GM23338 (cell line): ENCODE measurements at regions not wholly inside any gene's neighbourhood (a gene's known extent, or its start where the extent isn't known, plus 50 kb on each side); places are given as distances from the start of the nearest gene placed in this dataset.

Source experiments
- ATAC-seq: fragments of 200-7000 bp; cut with Tn5 transposase; 3 replicates; pipeline ENCODE4 v1.9.1; 2020
- DNase-seq: peaks from one replicate; pipeline ENCODE4 v3.0.0-alpha.2; 2015; ENCODE audit warnings: low spot score
- H2AFZ ChIP-seq: fragments of 200-600 bp; sonication (generic); 2 replicates; pipeline ENCODE4 v1.8.0; 2016; ENCODE audit warnings: antibody characterized with exemption, mild to moderate bottlenecking, moderate library complexity
- H3F3A ChIP-seq: fragments of 200-600 bp; sonication (generic); replicated peaks from 2 replicates; pipeline ENCODE4 v1.8.0; 2017; ENCODE audit warnings: antibody characterized with exemption, mixed run types, low read depth
- H3K27ac ChIP-seq: fragments of 200-600 bp; sonication (generic); 2 replicates; pipeline ENCODE4 v1.6.1; 2016; ENCODE audit warnings: low read depth
- H3K27me3 ChIP-seq: fragments of 200-600 bp; sonication (generic); 2 replicates; pipeline ENCODE4 v1.8.0; 2016; ENCODE audit warnings: mild to moderate bottlenecking, mixed run types, moderate library complexity; ENCODE audit not compliant: insufficient read depth
- H3K36me3 ChIP-seq: fragments of 200-600 bp; sonication (generic); 2 replicates; pipeline ENCODE4 v1.8.0; 2016; ENCODE audit warnings: mild to moderate bottlenecking; ENCODE audit not compliant: insufficient read depth
- H3K4me1 ChIP-seq: fragments of 200-600 bp; sonication (generic); 2 replicates; pipeline ENCODE4 v1.8.0; 2016; ENCODE audit warnings: mild to moderate bottlenecking, moderate library complexity; ENCODE audit not compliant: insufficient read depth
- H3K4me2 ChIP-seq: fragments of 200-600 bp; sonication (generic); 2 replicates; pipeline ENCODE4 v1.7.1; 2017; ENCODE audit warnings: mixed run types
- H3K4me3 ChIP-seq: fragments of 200-600 bp; sonication (generic); 2 replicates; pipeline ENCODE4 v1.6.1; 2016; ENCODE audit warnings: mixed run types
- H3K79me2 ChIP-seq: fragments of 200-600 bp; sonication (generic); replicated peaks from 2 replicates; pipeline ENCODE4 v1.8.0; 2017; ENCODE audit warnings: mild to moderate bottlenecking; ENCODE audit not compliant: insufficient read depth
- H3K9me2 ChIP-seq: fragments of 200-600 bp; sonication (generic); 2 replicates; pipeline ENCODE4 v1.8.0; 2017; ENCODE audit not compliant: insufficient read depth
- H4K20me1 ChIP-seq: fragments of 200-600 bp; sonication (generic); replicated peaks from 2 replicates; pipeline ENCODE4 v1.8.0; 2017; ENCODE audit warnings: mild to moderate bottlenecking; ENCODE audit not compliant: insufficient read depth
- H3K27ac Mint-ChIP-seq: 2 replicates; pipeline ENCODE4 v1.8.0; 2020; ENCODE audit warnings: inconsistent platforms, mild to moderate bottlenecking, moderate library complexity, mixed read lengths
- H3K27me3 Mint-ChIP-seq: 3 replicates; pipeline ENCODE4 v1.8.0; 2022; ENCODE audit warnings: low read depth, mild to moderate bottlenecking, moderate library complexity, mixed read lengths, inconsistent platforms; ENCODE audit not compliant: insufficient read depth, poor library complexity
- H3K36me3 Mint-ChIP-seq: 3 replicates; pipeline ENCODE4 v1.8.0; 2021; ENCODE audit warnings: low read depth, mild to moderate bottlenecking, inconsistent platforms, moderate library complexity, mixed read lengths
- H3K4me1 Mint-ChIP-seq: 3 replicates; pipeline ENCODE4 v1.8.0; 2020; ENCODE audit warnings: mild to moderate bottlenecking, inconsistent platforms, mixed read lengths
- H3K4me3 Mint-ChIP-seq: 3 replicates; pipeline ENCODE4 v1.8.0; 2021; ENCODE audit warnings: moderate library complexity, mild to moderate bottlenecking, inconsistent platforms, mixed read lengths
- H3K9me3 Mint-ChIP-seq: 3 replicates; pipeline ENCODE4 v1.8.0; 2020; ENCODE audit warnings: moderate library complexity, mild to moderate bottlenecking, inconsistent platforms, mixed read lengths
- CREB1 ChIP-seq: fragments of 250-450 bp; sonication (Bioruptor Pico); IDR thresholded peaks from 2 replicates; pipeline ENCODE4 v1.5.0; 2020; ENCODE audit warnings: low read depth, mild to moderate bottlenecking, moderate library complexity
- EZH2 ChIP-seq: fragments of 200-600 bp; sonication (generic); IDR thresholded peaks from one replicate; pipeline ENCODE4 v1.8.0; 2017; ENCODE audit warnings: antibody characterized with exemption, mild to moderate bottlenecking, low read depth; ENCODE audit not compliant: unreplicated experiment
- EZH2phosphoT487 ChIP-seq: fragments of 200-600 bp; sonication (generic); IDR thresholded peaks from one replicate; pipeline ENCODE4 v1.8.1; 2018; ENCODE audit warnings: antibody characterized with exemption; ENCODE audit not compliant: unreplicated experiment
- JUNB ChIP-seq: IDR thresholded peaks from one replicate; pipeline ENCODE4 v1.6.1; 2016; ENCODE audit warnings: antibody characterized with exemption; ENCODE audit not compliant: unreplicated experiment
- NANOG ChIP-seq: IDR thresholded peaks from 2 replicates; pipeline ENCODE4 v1.6.1; 2016; ENCODE audit warnings: antibody characterized with exemption, borderline replicate concordance
- POLR2AphosphoS5 ChIP-seq: IDR thresholded peaks from 2 replicates; pipeline ENCODE4 v1.6.1; 2016; ENCODE audit warnings: antibody characterized with exemption, low read depth
- STAT1 ChIP-seq: IDR thresholded peaks from one replicate; pipeline ENCODE4 v1.6.1; 2016; ENCODE audit warnings: antibody characterized with exemption; ENCODE audit not compliant: unreplicated experiment
- ZNF331 ChIP-seq: fragments of 250-450 bp; sonication (Bioruptor Pico); IDR thresholded peaks from 2 replicates; pipeline ENCODE4 v1.5.0; 2020; ENCODE audit warnings: low read depth, mild to moderate bottlenecking, moderate library complexity
- TF ChIP-seq, protein P1 (sequence below), 2 experiments: fragments of 200-600 bp in 1 of 2; sonication (generic) in 1 of 2; conservative IDR thresholded peaks; 2 replicates each; pipeline versions ENCODE4 v1.5.1 to v1.6.1; 2016 to 2017; ENCODE audit warnings: antibody characterized with exemption in 2 of 2, low read depth in 2 of 2, mild to moderate bottlenecking in 2 of 2, moderate library complexity in 1 of 2
- TF ChIP-seq, protein P2 (sequence below): fragments of 250-450 bp; sonication (Bioruptor Pico); IDR thresholded peaks from 2 replicates; pipeline ENCODE4 v1.5.0; 2020; ENCODE audit warnings: mild to moderate bottlenecking, moderate library complexity
- TF ChIP-seq, protein P3 (sequence below): IDR thresholded peaks from 2 replicates; pipeline ENCODE4 v1.6.1; 2016; ENCODE audit warnings: antibody characterized with exemption

DNA sequence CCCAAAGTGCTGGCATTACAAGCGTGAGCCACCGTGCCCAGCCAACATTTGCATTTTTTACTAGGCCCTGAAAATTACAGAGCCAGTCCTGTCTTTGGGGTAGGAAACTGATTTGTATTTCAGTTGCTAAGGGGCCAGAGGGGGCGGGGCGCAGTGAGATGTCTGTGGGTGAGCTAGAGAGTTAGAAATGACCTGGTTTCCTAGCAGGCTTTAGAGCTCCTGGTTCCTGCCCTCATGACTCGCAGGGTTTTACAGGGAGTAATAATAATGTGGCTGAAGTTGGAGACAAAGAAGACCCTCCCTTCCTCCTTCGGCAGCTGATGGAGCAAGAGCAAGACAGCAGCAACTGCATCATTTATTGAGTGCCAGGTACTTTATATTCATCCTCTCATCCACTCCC is 131.5 kb downstream of the TFAP2C start (continued):
- TF ChIP-seq, protein P1, sequence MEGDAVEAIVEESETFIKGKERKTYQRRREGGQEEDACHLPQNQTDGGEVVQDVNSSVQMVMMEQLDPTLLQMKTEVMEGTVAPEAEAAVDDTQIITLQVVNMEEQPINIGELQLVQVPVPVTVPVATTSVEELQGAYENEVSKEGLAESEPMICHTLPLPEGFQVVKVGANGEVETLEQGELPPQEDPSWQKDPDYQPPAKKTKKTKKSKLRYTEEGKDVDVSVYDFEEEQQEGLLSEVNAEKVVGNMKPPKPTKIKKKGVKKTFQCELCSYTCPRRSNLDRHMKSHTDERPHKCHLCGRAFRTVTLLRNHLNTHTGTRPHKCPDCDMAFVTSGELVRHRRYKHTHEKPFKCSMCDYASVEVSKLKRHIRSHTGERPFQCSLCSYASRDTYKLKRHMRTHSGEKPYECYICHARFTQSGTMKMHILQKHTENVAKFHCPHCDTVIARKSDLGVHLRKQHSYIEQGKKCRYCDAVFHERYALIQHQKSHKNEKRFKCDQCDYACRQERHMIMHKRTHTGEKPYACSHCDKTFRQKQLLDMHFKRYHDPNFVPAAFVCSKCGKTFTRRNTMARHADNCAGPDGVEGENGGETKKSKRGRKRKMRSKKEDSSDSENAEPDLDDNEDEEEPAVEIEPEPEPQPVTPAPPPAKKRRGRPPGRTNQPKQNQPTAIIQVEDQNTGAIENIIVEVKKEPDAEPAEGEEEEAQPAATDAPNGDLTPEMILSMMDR (conservative IDR thresholded peaks at IDR 0.05; ENCODE audit: low read depth in 2 of 2) = no peak

DNA sequence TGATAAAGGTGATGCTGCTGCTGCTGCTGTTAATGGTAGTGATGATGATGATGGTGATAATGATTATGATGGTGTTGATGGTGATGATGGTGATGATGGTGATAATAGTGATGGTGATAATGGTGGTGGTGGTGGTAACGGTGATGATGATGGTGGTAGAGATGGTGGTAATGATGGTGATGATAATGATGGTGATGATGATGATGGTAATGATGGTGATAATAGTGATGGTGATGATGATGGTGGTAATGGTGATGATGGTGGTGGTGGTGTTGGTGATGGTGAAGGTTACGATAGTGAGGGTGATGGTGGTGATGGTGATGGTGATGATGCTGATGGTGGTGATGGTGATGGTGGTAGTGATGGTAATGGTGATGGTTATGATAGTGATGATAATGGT is 132.3 kb downstream of the TFAP2C start:
- H3K4me3 Mint-ChIP-seq = no peak overlapping the region
- no peak overlapping the region for H3K4me2 ChIP-seq
- peaks cover 5% of the 10 kb centered on the region for H3K27me3 Mint-ChIP-seq
- no peaks in the 10 kb centered on the region; the same call in 2 of the 3 replicates for H3K36me3 Mint-ChIP-seq
- H4K20me1 ChIP-seq = no peaks in the 10 kb centered on the region
- no peaks in the 10 kb centered on the region for H3F3A ChIP-seq
- DNase-seq (no peak), ATAC-seq (no peak)
- H3K4me1 Mint-ChIP-seq = peaks cover 2% of the 10 kb centered on the region; the same call in 1 of the 3 replicates
- H3K9me3 Mint-ChIP-seq = no peaks in the 10 kb centered on the region
- H2AFZ ChIP-seq = no peak overlapping the region
- 0 out of 2 replicates have a peak, but pooled peaks cover 6% of the 10 kb centered on the region for H3K9me2 ChIP-seq
- H3K27ac Mint-ChIP-seq = no peak overlapping the region
- no peak overlapping the region for H3K4me3 ChIP-seq
- no peaks in the 10 kb centered on the region for H3K4me1 ChIP-seq
- H3K79me2 ChIP-seq = no peaks in the 10 kb centered on the region
- H3K27ac ChIP-seq = no peak overlapping the region
- no peaks in the 10 kb centered on the region for H3K36me3 ChIP-seq
- H3K27me3 ChIP-seq = no peaks in the 10 kb centered on the region
- TF ChIP-seq, protein P2, sequence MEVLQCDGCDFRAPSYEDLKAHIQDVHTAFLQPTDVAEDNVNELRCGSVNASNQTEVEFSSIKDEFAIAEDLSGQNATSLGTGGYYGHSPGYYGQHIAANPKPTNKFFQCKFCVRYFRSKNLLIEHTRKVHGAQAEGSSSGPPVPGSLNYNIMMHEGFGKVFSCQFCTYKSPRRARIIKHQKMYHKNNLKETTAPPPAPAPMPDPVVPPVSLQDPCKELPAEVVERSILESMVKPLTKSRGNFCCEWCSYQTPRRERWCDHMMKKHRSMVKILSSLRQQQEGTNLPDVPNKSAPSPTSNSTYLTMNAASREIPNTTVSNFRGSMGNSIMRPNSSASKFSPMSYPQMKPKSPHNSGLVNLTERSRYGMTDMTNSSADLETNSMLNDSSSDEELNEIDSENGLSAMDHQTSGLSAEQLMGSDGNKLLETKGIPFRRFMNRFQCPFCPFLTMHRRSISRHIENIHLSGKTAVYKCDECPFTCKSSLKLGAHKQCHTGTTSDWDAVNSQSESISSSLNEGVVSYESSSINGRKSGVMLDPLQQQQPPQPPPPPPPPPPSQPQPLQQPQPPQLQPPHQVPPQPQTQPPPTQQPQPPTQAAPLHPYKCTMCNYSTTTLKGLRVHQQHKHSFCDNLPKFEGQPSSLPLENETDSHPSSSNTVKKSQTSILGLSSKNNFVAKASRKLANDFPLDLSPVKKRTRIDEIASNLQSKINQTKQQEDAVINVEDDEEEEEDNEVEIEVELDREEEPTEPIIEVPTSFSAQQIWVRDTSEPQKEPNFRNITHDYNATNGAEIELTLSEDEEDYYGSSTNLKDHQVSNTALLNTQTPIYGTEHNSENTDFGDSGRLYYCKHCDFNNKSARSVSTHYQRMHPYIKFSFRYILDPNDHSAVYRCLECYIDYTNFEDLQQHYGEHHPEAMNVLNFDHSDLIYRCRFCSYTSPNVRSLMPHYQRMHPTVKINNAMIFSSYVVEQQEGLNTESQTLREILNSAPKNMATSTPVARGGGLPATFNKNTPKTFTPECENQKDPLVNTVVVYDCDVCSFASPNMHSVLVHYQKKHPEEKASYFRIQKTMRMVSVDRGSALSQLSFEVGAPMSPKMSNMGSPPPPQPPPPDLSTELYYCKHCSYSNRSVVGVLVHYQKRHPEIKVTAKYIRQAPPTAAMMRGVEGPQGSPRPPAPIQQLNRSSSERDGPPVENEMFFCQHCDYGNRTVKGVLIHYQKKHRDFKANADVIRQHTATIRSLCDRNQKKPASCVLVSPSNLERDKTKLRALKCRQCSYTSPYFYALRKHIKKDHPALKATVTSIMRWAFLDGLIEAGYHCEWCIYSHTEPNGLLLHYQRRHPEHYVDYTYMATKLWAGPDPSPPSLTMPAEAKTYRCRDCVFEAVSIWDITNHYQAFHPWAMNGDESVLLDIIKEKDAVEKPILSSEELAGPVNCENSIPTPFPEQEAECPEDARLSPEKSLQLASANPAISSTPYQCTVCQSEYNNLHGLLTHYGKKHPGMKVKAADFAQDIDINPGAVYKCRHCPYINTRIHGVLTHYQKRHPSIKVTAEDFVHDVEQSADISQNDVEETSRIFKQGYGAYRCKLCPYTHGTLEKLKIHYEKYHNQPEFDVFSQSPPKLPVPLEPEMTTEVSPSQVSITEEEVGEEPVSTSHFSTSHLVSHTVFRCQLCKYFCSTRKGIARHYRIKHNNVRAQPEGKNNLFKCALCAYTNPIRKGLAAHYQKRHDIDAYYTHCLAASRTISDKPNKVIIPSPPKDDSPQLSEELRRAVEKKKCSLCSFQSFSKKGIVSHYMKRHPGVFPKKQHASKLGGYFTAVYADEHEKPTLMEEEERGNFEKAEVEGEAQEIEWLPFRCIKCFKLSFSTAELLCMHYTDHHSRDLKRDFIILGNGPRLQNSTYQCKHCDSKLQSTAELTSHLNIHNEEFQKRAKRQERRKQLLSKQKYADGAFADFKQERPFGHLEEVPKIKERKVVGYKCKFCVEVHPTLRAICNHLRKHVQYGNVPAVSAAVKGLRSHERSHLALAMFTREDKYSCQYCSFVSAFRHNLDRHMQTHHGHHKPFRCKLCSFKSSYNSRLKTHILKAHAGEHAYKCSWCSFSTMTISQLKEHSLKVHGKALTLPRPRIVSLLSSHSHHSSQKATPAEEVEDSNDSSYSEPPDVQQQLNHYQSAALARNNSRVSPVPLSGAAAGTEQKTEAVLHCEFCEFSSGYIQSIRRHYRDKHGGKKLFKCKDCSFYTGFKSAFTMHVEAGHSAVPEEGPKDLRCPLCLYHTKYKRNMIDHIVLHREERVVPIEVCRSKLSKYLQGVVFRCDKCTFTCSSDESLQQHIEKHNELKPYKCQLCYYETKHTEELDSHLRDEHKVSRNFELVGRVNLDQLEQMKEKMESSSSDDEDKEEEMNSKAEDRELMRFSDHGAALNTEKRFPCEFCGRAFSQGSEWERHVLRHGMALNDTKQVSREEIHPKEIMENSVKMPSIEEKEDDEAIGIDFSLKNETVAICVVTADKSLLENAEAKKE (CRISPR knock-in tag) = no peak
- TF ChIP-seq POLR2AphosphoS5 (no peak), STAT1 (no peak), EZH2phosphoT487 (no peak), NANOG (no peak), ZNF331 (CRISPR knock-in tag) (no peak), EZH2 (no peak), CREB1 (CRISPR knock-in tag) (no peak), JUNB (no peak)
- TF ChIP-seq, protein P1 (conservative IDR thresholded peaks at IDR 0.05; ENCODE audit: low read depth in 2 of 2) = no peak
- TF ChIP-seq, protein P3, sequence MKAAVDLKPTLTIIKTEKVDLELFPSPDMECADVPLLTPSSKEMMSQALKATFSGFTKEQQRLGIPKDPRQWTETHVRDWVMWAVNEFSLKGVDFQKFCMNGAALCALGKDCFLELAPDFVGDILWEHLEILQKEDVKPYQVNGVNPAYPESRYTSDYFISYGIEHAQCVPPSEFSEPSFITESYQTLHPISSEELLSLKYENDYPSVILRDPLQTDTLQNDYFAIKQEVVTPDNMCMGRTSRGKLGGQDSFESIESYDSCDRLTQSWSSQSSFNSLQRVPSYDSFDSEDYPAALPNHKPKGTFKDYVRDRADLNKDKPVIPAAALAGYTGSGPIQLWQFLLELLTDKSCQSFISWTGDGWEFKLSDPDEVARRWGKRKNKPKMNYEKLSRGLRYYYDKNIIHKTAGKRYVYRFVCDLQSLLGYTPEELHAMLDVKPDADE = no peak
